ENCODE measurements at regions not wholly inside any gene's neighbourhood (a gene's known extent, or its start where the extent isn't known, plus 50 kb on each side); places are given as distances from the start of the nearest gene placed in this dataset.

- TF ChIP-seq CTCF (IDR thresholded peaks at IDR 0.05): no peak
- no peak for TF ChIP-seq POLR2A (IDR thresholded peaks at IDR 0.05)
- no peak for TF ChIP-seq POLR2AphosphoS5 (IDR thresholded peaks at IDR 0.05)
These were observed 114.1 kb downstream of the C1orf94 start for GRCh38 chr1:34290831-34291230.

All from prostate gland (tissue), 2 donors.